BE2C (cell line): ENCODE measurements at regions not wholly inside any gene's neighbourhood (a gene's known extent, or its start where the extent isn't known, plus 50 kb on each side); places are given as distances from the start of the nearest gene placed in this dataset.
A peak's percentile ranks its signal among the peaks of the same experiment; 100 is the strongest.

Experiments
- DNase-seq: peaks from one replicate; pipeline ENCODE4 v3.0.0-alpha.2; 2020
- H3K27me3 ChIP-seq: fragments of 250-450 bp; sonication (Bioruptor Pico); 2 replicates; pipeline ENCODE4 v1.5.1; 2020; ENCODE audit warnings: mild to moderate bottlenecking
- H3K36me3 ChIP-seq: fragments of 250-450 bp; sonication (Bioruptor Pico); 2 replicates; pipeline ENCODE4 v1.5.1; 2020; ENCODE audit warnings: mild to moderate bottlenecking
- H3K4me1 ChIP-seq: fragments of 250-450 bp; sonication (Bioruptor Pico); 2 replicates; pipeline ENCODE4 v1.5.1; 2020
- H3K4me3 ChIP-seq: 2 replicates; pipeline ENCODE4 v1.5.1; 2011; ENCODE audit warnings: low read depth, low read length
- H3K9me3 ChIP-seq: fragments of 250-450 bp; sonication (Bioruptor Pico); 2 replicates; pipeline ENCODE4 v1.5.1; 2020
- CTCF ChIP-seq: IDR thresholded peaks from 2 replicates; pipeline ENCODE4 v1.5.1; 2012; ENCODE audit warnings: mild to moderate bottlenecking, low read depth, low read length

- Histone ChIP-seq H3K9me3 (peaks cover 4% of the 10 kb centered on the region; the same call in 1 of the 2 replicates), H3K27me3 (no peaks in the 10 kb centered on the region), H3K4me3 (no peak overlapping the region), H3K36me3 (no peaks in the 10 kb centered on the region), H3K4me1 (no peaks in the 10 kb centered on the region)
- DNase-seq = no peak
- TF ChIP-seq CTCF = no peak
Measured at GRCh38 chr16:66116163-66117002, 250.1 kb upstream of the CDH5 start.

DNA sequence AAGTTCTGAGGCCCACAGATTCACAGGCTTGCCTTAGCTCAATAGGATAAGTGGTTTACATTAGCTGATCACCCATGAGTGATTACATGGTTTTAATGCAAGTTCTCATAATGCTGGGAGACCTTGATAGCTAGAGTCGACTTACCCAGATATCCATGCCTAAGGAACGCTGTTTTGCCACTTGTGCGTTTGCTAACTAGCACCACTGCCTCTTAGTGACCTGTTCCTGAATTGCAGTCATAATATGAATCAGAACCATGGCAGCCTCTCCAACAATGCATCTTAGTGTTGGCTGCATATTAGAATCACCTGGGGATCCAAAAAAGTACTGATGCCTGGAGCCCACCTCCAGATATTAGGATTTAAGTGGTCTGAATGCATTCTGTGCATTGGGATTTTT lies 251.1 kb upstream of the CDH5 start:
- H3K36me3 ChIP-seq = no peaks in the 10 kb centered on the region
- H3K4me3 ChIP-seq = no peak overlapping the region
- H3K4me1 ChIP-seq = no peaks in the 10 kb centered on the region
- no peaks in the 10 kb centered on the region for H3K27me3 ChIP-seq
- peaks cover 4% of the 10 kb centered on the region; the same call in 1 of the 2 replicates for H3K9me3 ChIP-seq
- DNase-seq = no peak
- peak; percentile 30; the same call in 1 of the 2 replicates for TF ChIP-seq CTCF

DNA sequence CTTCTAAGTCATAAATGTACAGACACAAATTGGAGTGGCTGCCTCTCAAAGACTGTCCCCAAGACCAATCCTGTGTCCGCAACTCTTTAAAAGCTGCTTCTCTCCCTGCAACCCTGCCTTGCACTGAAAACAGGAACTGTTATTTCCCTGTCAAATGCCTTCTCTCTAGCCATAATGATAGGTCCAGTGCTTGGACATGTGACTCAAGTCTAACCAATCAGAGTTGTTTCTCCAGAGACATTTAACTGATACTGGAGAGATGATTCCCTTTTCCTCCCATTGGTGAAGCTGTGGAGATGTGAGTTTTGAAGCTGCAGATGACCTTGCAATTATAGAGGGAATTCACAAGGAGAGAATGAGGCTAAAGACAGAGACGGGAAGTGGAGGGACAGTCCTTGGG lies 253.3 kb upstream of the CDH5 start:
- peaks cover 4% of the 10 kb centered on the region; the same call in 1 of the 2 replicates for H3K9me3 ChIP-seq
- no peak overlapping the region for H3K4me3 ChIP-seq
- no peaks in the 10 kb centered on the region for H3K36me3 ChIP-seq
- no peaks in the 10 kb centered on the region for H3K4me1 ChIP-seq
- H3K27me3 ChIP-seq = no peaks in the 10 kb centered on the region
- TF ChIP-seq CTCF = no peak
- DNase-seq = no peak

DNA sequence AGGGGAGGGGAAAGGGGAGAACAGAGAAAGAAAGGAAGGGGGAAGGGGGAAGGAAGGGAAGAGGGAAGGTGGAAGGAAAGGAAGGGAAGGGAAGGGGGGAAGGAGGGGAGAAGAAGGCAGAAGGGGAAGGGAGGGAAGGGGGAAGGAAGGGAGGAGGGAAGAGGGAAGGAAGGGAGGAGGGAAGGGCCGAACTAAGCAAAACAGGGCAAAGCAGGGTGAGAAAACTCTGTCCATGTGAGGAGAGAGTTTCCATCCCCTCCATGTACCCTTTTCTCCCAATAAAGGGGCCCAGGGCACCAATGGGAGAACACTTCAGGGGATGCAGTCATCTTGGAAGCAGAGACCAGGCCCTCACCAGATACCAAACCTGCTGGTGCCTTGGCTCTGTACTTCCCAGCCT lies 256.8 kb upstream of the CDH5 start:
- no peak for TF ChIP-seq CTCF
- DNase-seq = no peak
- Histone ChIP-seq H3K4me1 (no peaks in the 10 kb centered on the region), H3K27me3 (no peaks in the 10 kb centered on the region), H3K36me3 (no peaks in the 10 kb centered on the region), H3K9me3 (peaks cover 4% of the 10 kb centered on the region; the same call in 1 of the 2 replicates), H3K4me3 (no peak overlapping the region)

DNA sequence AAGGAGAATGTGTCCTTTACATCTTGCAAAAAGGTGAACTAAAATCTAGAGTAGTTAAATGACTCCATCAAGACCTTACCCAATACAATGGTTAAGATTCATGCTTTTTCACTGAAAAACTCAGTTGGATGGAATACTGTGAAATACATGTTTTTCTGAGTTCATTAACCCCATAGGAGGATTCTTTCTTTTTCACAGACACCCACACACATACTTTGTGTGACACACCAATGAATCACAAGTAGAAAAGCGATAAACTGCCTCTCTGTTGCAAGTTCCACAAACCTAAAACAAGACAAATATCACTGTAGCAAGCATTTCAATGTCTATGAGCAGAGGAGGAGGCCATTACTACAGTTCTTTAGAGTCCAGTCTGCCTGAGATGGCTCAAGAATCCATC lies 258.8 kb upstream of the CDH5 start:
- H3K4me1 ChIP-seq = no peaks in the 10 kb centered on the region
- TF ChIP-seq CTCF = no peak
- no peak for DNase-seq
- H3K36me3 ChIP-seq = no peaks in the 10 kb centered on the region
- no peak overlapping the region for H3K4me3 ChIP-seq
- H3K27me3 ChIP-seq = no peaks in the 10 kb centered on the region
- H3K9me3 ChIP-seq = peaks cover 4% of the 10 kb centered on the region; the same call in 1 of the 2 replicates

GRCh38 chr16:66103211-66103610 lies 263.3 kb upstream of the CDH5 start:
- DNase-seq = no peak
- no peak overlapping the region for H3K4me3 ChIP-seq
- no peaks in the 10 kb centered on the region for H3K4me1 ChIP-seq
- no peak for TF ChIP-seq CTCF
- H3K36me3 ChIP-seq = no peaks in the 10 kb centered on the region
- H3K27me3 ChIP-seq = no peaks in the 10 kb centered on the region
- H3K9me3 ChIP-seq = no peaks in the 10 kb centered on the region
